ENCODE measurements at regions not wholly inside any gene's neighbourhood (a gene's known extent, or its start where the extent isn't known, plus 50 kb on each side); places are given as distances from the start of the nearest gene placed in this dataset.

DNA sequence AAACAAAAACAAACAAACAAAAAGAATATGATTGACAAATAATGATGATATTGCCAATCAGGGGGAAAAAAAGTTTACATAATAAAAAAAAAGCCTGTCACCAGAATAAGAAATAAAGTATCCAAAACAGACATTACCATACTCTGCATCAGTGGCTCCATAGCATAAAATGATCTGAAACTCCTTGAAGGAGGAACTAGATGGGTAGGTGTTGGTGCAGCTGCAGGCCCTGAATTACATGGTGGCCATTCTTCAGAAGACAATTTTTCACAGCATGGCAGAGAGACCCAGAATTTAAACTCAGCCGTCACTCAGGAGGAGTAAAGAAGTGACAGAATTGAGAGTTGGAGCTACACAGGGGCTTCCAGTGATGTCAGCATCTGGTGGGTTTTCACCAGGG, 60.2 kb downstream of the GLUL start:
- H3K27me3 ChIP-seq (ENCODE audit: control insufficient read depth, insufficient read depth, low read length) = no peaks in the 10 kb centered on the region
- no peaks in the 10 kb centered on the region for H3K9me3 ChIP-seq (ENCODE audit: control insufficient read depth in 2 of 3, insufficient read depth in 1 of 3, low read length in 3 of 3)
- no peak for FAIRE-seq
- H3K27ac ChIP-seq (ENCODE audit: low read depth in 2 of 2, low read length in 2 of 2) = no peak overlapping the region
- intact Hi-C loops (cut with DNase I) = no loop called here
- no peak overlapping the region for H3K4me3 ChIP-seq (ENCODE audit: low read length in 3 of 3)
- H3K4me1 ChIP-seq (ENCODE audit: control insufficient read depth in 2 of 3, insufficient read depth in 2 of 3, low read depth in 1 of 3, low read length in 3 of 3) = no peaks in the 10 kb centered on the region
- no peaks in the 10 kb centered on the region for H3K36me3 ChIP-seq (ENCODE audit: control insufficient read depth in 2 of 3, insufficient read depth in 3 of 3, low read length in 3 of 3)
- no peak overlapping the region for H3K9ac ChIP-seq (ENCODE audit: low read length in 3 of 3)
- TF ChIP-seq, protein P1, sequence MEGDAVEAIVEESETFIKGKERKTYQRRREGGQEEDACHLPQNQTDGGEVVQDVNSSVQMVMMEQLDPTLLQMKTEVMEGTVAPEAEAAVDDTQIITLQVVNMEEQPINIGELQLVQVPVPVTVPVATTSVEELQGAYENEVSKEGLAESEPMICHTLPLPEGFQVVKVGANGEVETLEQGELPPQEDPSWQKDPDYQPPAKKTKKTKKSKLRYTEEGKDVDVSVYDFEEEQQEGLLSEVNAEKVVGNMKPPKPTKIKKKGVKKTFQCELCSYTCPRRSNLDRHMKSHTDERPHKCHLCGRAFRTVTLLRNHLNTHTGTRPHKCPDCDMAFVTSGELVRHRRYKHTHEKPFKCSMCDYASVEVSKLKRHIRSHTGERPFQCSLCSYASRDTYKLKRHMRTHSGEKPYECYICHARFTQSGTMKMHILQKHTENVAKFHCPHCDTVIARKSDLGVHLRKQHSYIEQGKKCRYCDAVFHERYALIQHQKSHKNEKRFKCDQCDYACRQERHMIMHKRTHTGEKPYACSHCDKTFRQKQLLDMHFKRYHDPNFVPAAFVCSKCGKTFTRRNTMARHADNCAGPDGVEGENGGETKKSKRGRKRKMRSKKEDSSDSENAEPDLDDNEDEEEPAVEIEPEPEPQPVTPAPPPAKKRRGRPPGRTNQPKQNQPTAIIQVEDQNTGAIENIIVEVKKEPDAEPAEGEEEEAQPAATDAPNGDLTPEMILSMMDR (IDR thresholded peaks at IDR 0.05; ENCODE audit: borderline replicate concordance, extremely low read depth, insufficient read depth) = no peak
- no peak for DNase-seq

DNA sequence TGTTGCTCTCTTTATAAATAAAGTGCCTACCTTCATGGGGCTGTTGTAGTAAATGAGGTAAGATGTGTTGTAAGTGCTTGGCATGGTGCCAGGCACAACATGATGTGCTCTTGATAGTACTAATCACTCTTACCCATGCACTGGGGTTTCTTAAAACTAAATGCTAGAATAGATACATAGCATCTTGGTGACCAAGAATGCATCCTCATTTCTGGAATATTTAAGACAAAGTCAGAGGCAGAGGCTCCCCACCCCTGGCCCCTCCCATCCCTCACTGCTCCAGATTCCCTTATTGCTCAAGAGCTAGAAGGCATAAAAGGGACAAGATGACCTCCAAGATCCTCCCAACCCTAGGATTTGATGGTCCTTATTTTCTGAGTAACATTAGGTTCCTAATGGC, 61.3 kb downstream of the GLUL start:
- Histone ChIP-seq H3K4me1 (ENCODE audit: control insufficient read depth in 2 of 3, insufficient read depth in 2 of 3, low read depth in 1 of 3, low read length in 3 of 3) (no peaks in the 10 kb centered on the region), H3K9ac (ENCODE audit: low read length in 3 of 3) (no peak overlapping the region), H3K27me3 (ENCODE audit: control insufficient read depth, insufficient read depth, low read length) (no peaks in the 10 kb centered on the region), H3K36me3 (ENCODE audit: control insufficient read depth in 2 of 3, insufficient read depth in 3 of 3, low read length in 3 of 3) (no peaks in the 10 kb centered on the region), H3K9me3 (ENCODE audit: control insufficient read depth in 2 of 3, insufficient read depth in 1 of 3, low read length in 3 of 3) (no peaks in the 10 kb centered on the region), H3K4me3 (ENCODE audit: low read length in 3 of 3) (no peak overlapping the region), H3K27ac (ENCODE audit: low read depth in 2 of 2, low read length in 2 of 2) (no peak overlapping the region)
- FAIRE-seq = no peak
- TF ChIP-seq, protein P1 (IDR thresholded peaks at IDR 0.05; ENCODE audit: borderline replicate concordance, extremely low read depth, insufficient read depth) = no peak
- no peak for DNase-seq
- intact Hi-C loops (cut with DNase I) = no loop called here

DNA sequence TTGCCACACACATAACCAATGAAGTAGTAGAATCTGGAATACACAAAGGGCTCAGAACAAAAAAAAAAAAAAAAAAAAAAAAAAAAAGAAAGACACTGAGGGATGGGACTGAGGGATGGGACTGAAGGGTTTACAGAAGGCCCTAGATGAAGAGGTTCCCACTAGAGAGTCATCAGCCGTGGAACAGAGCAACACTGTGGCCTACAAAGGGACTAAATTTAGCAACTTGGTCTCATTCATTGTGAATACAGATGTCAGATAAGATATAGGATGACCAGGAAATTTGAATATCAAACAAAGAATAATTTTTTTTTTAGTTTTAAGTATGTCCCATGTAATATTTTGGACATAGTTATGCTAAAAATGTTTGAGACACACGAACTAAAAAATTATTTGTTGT, 62.1 kb downstream of the GLUL start:
- H3K9ac ChIP-seq (ENCODE audit: low read length in 3 of 3) = no peak overlapping the region
- H3K27ac ChIP-seq (ENCODE audit: low read depth in 2 of 2, low read length in 2 of 2) = no peak overlapping the region
- H3K9me3 ChIP-seq (ENCODE audit: control insufficient read depth in 2 of 3, insufficient read depth in 1 of 3, low read length in 3 of 3) = no peaks in the 10 kb centered on the region
- intact Hi-C loops (cut with DNase I) = no loop called here
- no peak overlapping the region for H3K4me3 ChIP-seq (ENCODE audit: low read length in 3 of 3)
- TF ChIP-seq, protein P1 (IDR thresholded peaks at IDR 0.05; ENCODE audit: borderline replicate concordance, extremely low read depth, insufficient read depth) = no peak
- no peaks in the 10 kb centered on the region for H3K36me3 ChIP-seq (ENCODE audit: control insufficient read depth in 2 of 3, insufficient read depth in 3 of 3, low read length in 3 of 3)
- no peaks in the 10 kb centered on the region for H3K27me3 ChIP-seq (ENCODE audit: control insufficient read depth, insufficient read depth, low read length)
- H3K4me1 ChIP-seq (ENCODE audit: control insufficient read depth in 2 of 3, insufficient read depth in 2 of 3, low read depth in 1 of 3, low read length in 3 of 3) = no peaks in the 10 kb centered on the region
- no peak for DNase-seq
- no peak for FAIRE-seq

- DNase-seq = no peak
- TF ChIP-seq, protein P1 (IDR thresholded peaks at IDR 0.05; ENCODE audit: borderline replicate concordance, extremely low read depth, insufficient read depth) = no peak
- no peak overlapping the region for H3K27ac ChIP-seq (ENCODE audit: low read depth in 2 of 2, low read length in 2 of 2)
- no peaks in the 10 kb centered on the region for H3K36me3 ChIP-seq (ENCODE audit: control insufficient read depth in 2 of 3, insufficient read depth in 3 of 3, low read length in 3 of 3)
- H3K27me3 ChIP-seq (ENCODE audit: control insufficient read depth, insufficient read depth, low read length) = no peaks in the 10 kb centered on the region
- H3K9ac ChIP-seq (ENCODE audit: low read length in 3 of 3) = no peak overlapping the region
- no peak overlapping the region for H3K4me3 ChIP-seq (ENCODE audit: low read length in 3 of 3)
- no peaks in the 10 kb centered on the region for H3K9me3 ChIP-seq (ENCODE audit: control insufficient read depth in 2 of 3, insufficient read depth in 1 of 3, low read length in 3 of 3)
- H3K4me1 ChIP-seq (ENCODE audit: control insufficient read depth in 2 of 3, insufficient read depth in 2 of 3, low read depth in 1 of 3, low read length in 3 of 3) = no peaks in the 10 kb centered on the region
- no peak for FAIRE-seq
- intact Hi-C loops (cut with DNase I) = no loop called here
Measured at GRCh38 chr1:182328591-182328990, 63.0 kb downstream of the GLUL start.

All from kidney (tissue), 13 donors.